ENCODE measurements at regions not wholly inside any gene's neighbourhood (a gene's known extent, or its start where the extent isn't known, plus 50 kb on each side); places are given as distances from the start of the nearest gene placed in this dataset.

DNA sequence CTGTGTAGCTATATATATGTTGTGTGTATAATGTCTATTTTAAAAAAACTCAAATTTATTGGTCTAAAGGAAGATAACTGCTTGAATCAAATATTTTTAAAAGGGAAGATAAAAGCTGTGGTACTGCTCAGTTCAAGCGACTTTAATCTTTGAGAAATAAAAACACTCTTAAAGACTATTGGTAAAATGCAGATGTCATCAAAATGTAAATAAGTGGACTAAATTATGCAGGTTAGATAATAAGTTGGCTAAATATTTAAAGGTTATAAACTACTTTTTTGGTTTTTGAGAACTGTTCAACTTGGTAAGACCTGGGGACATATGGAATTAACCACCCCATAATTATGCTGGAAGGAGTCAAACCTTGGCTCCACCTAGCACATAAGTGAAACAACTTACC, 144.7 kb upstream of the ITM2A start:
- no peak overlapping the region for H4K8ac ChIP-seq (ENCODE audit: low read depth, low read length)
- no peaks in the 10 kb centered on the region for H3K36me3 ChIP-seq (replicated peaks in 1 of 2; ENCODE audit: control insufficient read depth in 2 of 2, insufficient read depth in 2 of 2, low read length in 2 of 2)
- no peak overlapping the region for H3K9ac ChIP-seq (ENCODE audit: low read depth, low read length, poor library complexity)
- no peak overlapping the region for H3K18ac ChIP-seq (ENCODE audit: low read length)
- H3K23ac ChIP-seq (ENCODE audit: low read depth, low read length, poor library complexity): no peak overlapping the region
- H3K4me3 ChIP-seq (ENCODE audit: low read length in 2 of 2): no peak overlapping the region
- no peaks in the 10 kb centered on the region for H3K9me3 ChIP-seq (replicated peaks in 1 of 2; ENCODE audit: control insufficient read depth in 2 of 2, insufficient read depth in 1 of 2, low read depth in 1 of 2, low read length in 2 of 2)
- no peaks in the 10 kb centered on the region for H3K79me1 ChIP-seq (ENCODE audit: low read depth, low read length)
- no peak overlapping the region for H2AK5ac ChIP-seq (ENCODE audit: low read depth, low read length)
- no peak overlapping the region for H3K4me2 ChIP-seq (ENCODE audit: insufficient read depth, low read length, poor library complexity, severe bottlenecking)
- no peak overlapping the region for H2BK15ac ChIP-seq (ENCODE audit: low read length)
- no CpG with 5 or more reads among the region's 1 CpG for WGBS, 2 donors (ENCODE audit: extremely low coverage in 2 of 2, insufficient read length in 2 of 2, insufficient replicate concordance in 1 of 2)
- H2BK5ac ChIP-seq (ENCODE audit: low read length): no peak overlapping the region
- no peak overlapping the region for H2AFZ ChIP-seq (ENCODE audit: low read length)
- no peaks in the 10 kb centered on the region for H3K27me3 ChIP-seq (ENCODE audit: control insufficient read depth in 3 of 3, insufficient read depth in 3 of 3, low read depth in 1 of 3, low read length in 3 of 3)
- H3K4me1 ChIP-seq (ENCODE audit: control insufficient read depth in 2 of 2, insufficient read depth in 1 of 2, low read depth in 1 of 2, low read length in 2 of 2): no peaks in the 10 kb centered on the region
- no peak overlapping the region for H2BK12ac ChIP-seq (ENCODE audit: low read length)
- no peak overlapping the region for H4K91ac ChIP-seq (ENCODE audit: low read depth, low read length, poor library complexity)
- H3K14ac ChIP-seq (ENCODE audit: low read length): no peak overlapping the region
- no peak overlapping the region for H2BK120ac ChIP-seq (ENCODE audit: low read depth, low read length)
- H3K4ac ChIP-seq (ENCODE audit: low read length): no peak overlapping the region
- no peak overlapping the region for H3K27ac ChIP-seq (replicated peaks; ENCODE audit: low read length)
- no peak for DNase-seq (ENCODE audit: low spot score)

DNA sequence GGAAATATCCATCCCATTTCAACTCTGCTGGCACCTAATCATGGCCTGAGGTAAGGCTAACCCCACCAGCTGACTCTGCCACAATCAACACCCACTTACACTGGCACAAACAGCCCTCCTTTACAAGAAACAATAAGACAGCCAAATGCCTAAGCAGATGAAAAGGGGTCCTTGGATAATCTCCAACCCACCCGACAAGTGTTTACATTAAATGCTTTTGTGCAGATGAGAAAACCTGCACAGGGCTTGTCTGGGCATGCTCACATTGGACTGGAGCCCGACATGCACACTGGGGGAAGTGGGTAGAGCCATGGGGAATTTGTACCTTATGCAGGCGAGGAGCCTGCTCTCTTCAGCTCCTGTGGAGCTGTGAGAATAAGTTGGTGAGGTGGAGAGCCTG, 138.9 kb upstream of the ITM2A start:
- no peak overlapping the region for H2BK15ac ChIP-seq (ENCODE audit: low read length)
- no peak overlapping the region for H3K4me3 ChIP-seq (ENCODE audit: low read length in 2 of 2)
- no peak overlapping the region for H2AK5ac ChIP-seq (ENCODE audit: low read depth, low read length)
- H3K4me2 ChIP-seq (ENCODE audit: insufficient read depth, low read length, poor library complexity, severe bottlenecking): no peak overlapping the region
- H3K27ac ChIP-seq (replicated peaks; ENCODE audit: low read length): no peak overlapping the region
- H2BK5ac ChIP-seq (ENCODE audit: low read length): no peak overlapping the region
- no peak overlapping the region for H2BK120ac ChIP-seq (ENCODE audit: low read depth, low read length)
- no peaks in the 10 kb centered on the region for H3K27me3 ChIP-seq (ENCODE audit: control insufficient read depth in 3 of 3, insufficient read depth in 3 of 3, low read depth in 1 of 3, low read length in 3 of 3)
- H3K9me3 ChIP-seq (replicated peaks in 1 of 2; ENCODE audit: control insufficient read depth in 2 of 2, insufficient read depth in 1 of 2, low read depth in 1 of 2, low read length in 2 of 2): no peaks in the 10 kb centered on the region
- H4K91ac ChIP-seq (ENCODE audit: low read depth, low read length, poor library complexity): no peak overlapping the region
- no peaks in the 10 kb centered on the region for H3K4me1 ChIP-seq (ENCODE audit: control insufficient read depth in 2 of 2, insufficient read depth in 1 of 2, low read depth in 1 of 2, low read length in 2 of 2)
- H4K8ac ChIP-seq (ENCODE audit: low read depth, low read length): no peak overlapping the region
- WGBS, 2 donors (ENCODE audit: extremely low coverage in 2 of 2, insufficient read length in 2 of 2, insufficient replicate concordance in 1 of 2): no CpG with 5 or more reads among the region's 3 CpGs
- DNase-seq (ENCODE audit: low spot score): no peak
- no peak overlapping the region for H2BK12ac ChIP-seq (ENCODE audit: low read length)
- no peaks in the 10 kb centered on the region for H3K36me3 ChIP-seq (replicated peaks in 1 of 2; ENCODE audit: control insufficient read depth in 2 of 2, insufficient read depth in 2 of 2, low read length in 2 of 2)
- H3K14ac ChIP-seq (ENCODE audit: low read length): no peak overlapping the region
- H2AFZ ChIP-seq (ENCODE audit: low read length): no peak overlapping the region
- H3K18ac ChIP-seq (ENCODE audit: low read length): no peak overlapping the region
- no peaks in the 10 kb centered on the region for H3K79me1 ChIP-seq (ENCODE audit: low read depth, low read length)
- no peak overlapping the region for H3K4ac ChIP-seq (ENCODE audit: low read length)
- H3K23ac ChIP-seq (ENCODE audit: low read depth, low read length, poor library complexity): no peak overlapping the region
- H3K9ac ChIP-seq (ENCODE audit: low read depth, low read length, poor library complexity): no peak overlapping the region

GRCh38 chrX:79482686-79483085, 115.6 kb upstream of the ITM2A start:
- DNase-seq (ENCODE audit: low spot score): no peak
- Histone ChIP-seq H3K9ac (ENCODE audit: low read depth, low read length, poor library complexity) (no peak overlapping the region), H2AFZ (ENCODE audit: low read length) (no peak overlapping the region), H3K9me3 (replicated peaks in 1 of 2; ENCODE audit: control insufficient read depth in 2 of 2, insufficient read depth in 1 of 2, low read depth in 1 of 2, low read length in 2 of 2) (no peaks in the 10 kb centered on the region), H2BK12ac (ENCODE audit: low read length) (no peak overlapping the region), H3K23ac (ENCODE audit: low read depth, low read length, poor library complexity) (no peak overlapping the region), H2BK120ac (ENCODE audit: low read depth, low read length) (no peak overlapping the region), H3K36me3 (replicated peaks in 1 of 2; ENCODE audit: control insufficient read depth in 2 of 2, insufficient read depth in 2 of 2, low read length in 2 of 2) (no peaks in the 10 kb centered on the region), H2BK15ac (ENCODE audit: low read length) (no peak overlapping the region), H3K4me2 (ENCODE audit: insufficient read depth, low read length, poor library complexity, severe bottlenecking) (no peak overlapping the region), H3K18ac (ENCODE audit: low read length) (no peak overlapping the region), H3K4ac (ENCODE audit: low read length) (no peak overlapping the region), H3K4me1 (ENCODE audit: control insufficient read depth in 2 of 2, insufficient read depth in 1 of 2, low read depth in 1 of 2, low read length in 2 of 2) (no peaks in the 10 kb centered on the region), H4K91ac (ENCODE audit: low read depth, low read length, poor library complexity) (no peak overlapping the region), H3K14ac (ENCODE audit: low read length) (no peak overlapping the region), H3K4me3 (ENCODE audit: low read length in 2 of 2) (no peak overlapping the region), H3K27ac (replicated peaks; ENCODE audit: low read length) (no peak overlapping the region), H4K8ac (ENCODE audit: low read depth, low read length) (no peak overlapping the region), H3K27me3 (ENCODE audit: control insufficient read depth in 3 of 3, insufficient read depth in 3 of 3, low read depth in 1 of 3, low read length in 3 of 3) (no peaks in the 10 kb centered on the region), H2BK5ac (ENCODE audit: low read length) (no peak overlapping the region), H2AK5ac (ENCODE audit: low read depth, low read length) (no peak overlapping the region), H3K79me1 (ENCODE audit: low read depth, low read length) (no peaks in the 10 kb centered on the region)
- no CpG with 5 or more reads among the region's 7 CpGs for WGBS, 2 donors (ENCODE audit: extremely low coverage in 2 of 2, insufficient read length in 2 of 2, insufficient replicate concordance in 1 of 2)

- Histone ChIP-seq H2BK15ac (ENCODE audit: low read length) (no peak overlapping the region), H3K27me3 (ENCODE audit: control insufficient read depth in 3 of 3, insufficient read depth in 3 of 3, low read depth in 1 of 3, low read length in 3 of 3) (no peaks in the 10 kb centered on the region), H3K79me1 (ENCODE audit: low read depth, low read length) (no peaks in the 10 kb centered on the region), H2AK5ac (ENCODE audit: low read depth, low read length) (no peak overlapping the region), H2AFZ (ENCODE audit: low read length) (no peak overlapping the region), H3K14ac (ENCODE audit: low read length) (no peak overlapping the region), H3K23ac (ENCODE audit: low read depth, low read length, poor library complexity) (no peak overlapping the region), H3K27ac (replicated peaks; ENCODE audit: low read length) (no peak overlapping the region), H3K4ac (ENCODE audit: low read length) (no peak overlapping the region), H3K4me2 (ENCODE audit: insufficient read depth, low read length, poor library complexity, severe bottlenecking) (no peak overlapping the region), H3K4me1 (ENCODE audit: control insufficient read depth in 2 of 2, insufficient read depth in 1 of 2, low read depth in 1 of 2, low read length in 2 of 2) (no peaks in the 10 kb centered on the region), H2BK12ac (ENCODE audit: low read length) (no peak overlapping the region), H2BK5ac (ENCODE audit: low read length) (no peak overlapping the region), H3K36me3 (replicated peaks in 1 of 2; ENCODE audit: control insufficient read depth in 2 of 2, insufficient read depth in 2 of 2, low read length in 2 of 2) (no peaks in the 10 kb centered on the region), H3K4me3 (ENCODE audit: low read length in 2 of 2) (no peak overlapping the region), H3K9ac (ENCODE audit: low read depth, low read length, poor library complexity) (no peak overlapping the region), H3K18ac (ENCODE audit: low read length) (no peak overlapping the region), H2BK120ac (ENCODE audit: low read depth, low read length) (no peak overlapping the region), H3K9me3 (replicated peaks in 1 of 2; ENCODE audit: control insufficient read depth in 2 of 2, insufficient read depth in 1 of 2, low read depth in 1 of 2, low read length in 2 of 2) (no peaks in the 10 kb centered on the region), H4K91ac (ENCODE audit: low read depth, low read length, poor library complexity) (no peak overlapping the region), H4K8ac (ENCODE audit: low read depth, low read length) (no peak overlapping the region)
- no peak for DNase-seq (ENCODE audit: low spot score)
- no CpG with 5 or more reads among the region's 3 CpGs for WGBS, 2 donors (ENCODE audit: extremely low coverage in 2 of 2, insufficient read length in 2 of 2, insufficient replicate concordance in 1 of 2)
These were observed 110.6 kb upstream of the ITM2A start for GRCh38 chrX:79477691-79478090.
